K562 (cell line): ENCODE measurements at regions not wholly inside any gene's neighbourhood (a gene's known extent, or its start where the extent isn't known, plus 50 kb on each side); places are given as distances from the start of the nearest gene placed in this dataset.
"Not testable (repeated sequence)": the region's sequence is repeated elsewhere in the genome, so short reads cannot be mapped to it uniquely, and the experiment has no call there.

Experiments
- ATAC-seq: fragments of 200-7000 bp; cut with Tn5 transposase; 3 replicates; pipeline ENCODE4 v1.9.1; 2020; ENCODE audit warnings: moderate library complexity
- BruUV-seq: library from RNA; stranded (reverse); fragments of 400-500 nt; replicated peaks from 2 replicates; lab custom pipeline; 2021; lab: Mats Ljungman, UMichigan
- CTCF ChIA-PET: fragments of 300-600 bp; formaldehyde crosslinking; extraction: SDS; loops from one replicate; lab custom pipeline; 2021; ENCODE audit warnings: low intra/inter-chr PET ratio; lab: Yijun Ruan, JAX
- POLR2A ChIA-PET: fragments of 300-600, 350-650 bp; sonication (Branson Sonifier 250); formaldehyde crosslinking; extraction: SDS; loops from one replicate; lab custom pipeline; 2021; ENCODE audit warnings: antibody characterized with exemption, inconsistent platforms; lab: Yijun Ruan, JAX
- DNase-seq, 4 experiments: peaks; one replicate each; pipeline versions ENCODE4 v3.0.0 to v3.0.0-alpha.2; 2011 to 2018; ENCODE audit warnings: low spot score in 3 of 4, mixed read lengths in 3 of 4; ENCODE audit errors: extremely low read depth in 1 of 4
- FAIRE-seq: peaks from 2 replicates; lab custom pipeline; 2011; peaks lifted over from hg19 to GRCh38; lab: Jason Lieb, UNC
- H2AFZ ChIP-seq: 2 replicates; pipeline ENCODE4 v1.6.0; 2011; ENCODE audit warnings: low read depth, low read length, control low read depth, inconsistent platforms
- H3K27ac ChIP-seq: fragments of 200-600 bp; 3 replicates; pipeline ENCODE4 v1.8.0; 2011; ENCODE audit warnings: low read depth, mild to moderate bottlenecking, control low read depth, inconsistent platforms, low read length, moderate library complexity, mixed read lengths; ENCODE audit errors: extremely low read depth
- H3K27me3 ChIP-seq, 2 experiments: fragments of 300-600 bp in 1 of 2; 2 replicates in 1 of 2; 3 replicates in 1 of 2; pipeline versions ENCODE4 v1.6.0 to v1.8.0; 2011; ENCODE audit warnings: inconsistent platforms in 2 of 2, low read length in 2 of 2, mild to moderate bottlenecking in 1 of 2, mixed read lengths in 1 of 2, moderate library complexity in 1 of 2; ENCODE audit not compliant: control insufficient read depth in 2 of 2, insufficient read depth in 2 of 2
- H3K36me3 ChIP-seq: fragments of 300-600 bp; 3 replicates; pipeline ENCODE4 v1.8.0; 2011; ENCODE audit warnings: mild to moderate bottlenecking, low read length, inconsistent platforms; ENCODE audit not compliant: control insufficient read depth, insufficient read depth
- H3K4me1 ChIP-seq, 2 experiments: fragments of 200-600 bp in 1 of 2; replicated peaks in 1 of 2; 2 replicates in 1 of 2; 3 replicates in 1 of 2; pipeline versions ENCODE4 v1.5.1 to v1.8.0; 2011; ENCODE audit warnings: inconsistent platforms in 2 of 2, low read length in 2 of 2, mild to moderate bottlenecking in 1 of 2, mixed read lengths in 1 of 2, moderate library complexity in 1 of 2; ENCODE audit not compliant: control insufficient read depth in 2 of 2, insufficient read depth in 2 of 2
- H3K4me2 ChIP-seq: 2 replicates; pipeline ENCODE4 v1.6.1; 2011; ENCODE audit warnings: low read length, control low read depth, inconsistent platforms, mixed read lengths; ENCODE audit not compliant: insufficient read depth
- H3K4me3 ChIP-seq: fragments of 200-600 bp; sonication (generic), shearing (Covaris generic); 2 replicates; pipeline ENCODE4 v1.5.1; 2016; ENCODE audit warnings: control low read depth, inconsistent platforms
- H3K79me2 ChIP-seq: fragments of 200-600 bp; 3 replicates; pipeline ENCODE4 v1.8.0; 2011; ENCODE audit warnings: low read length, inconsistent platforms; ENCODE audit not compliant: control insufficient read depth, insufficient read depth
- H3K9ac ChIP-seq, 2 experiments: 2 replicates each; pipeline versions ENCODE4 v1.6.0 to v1.6.1; 2011; ENCODE audit warnings: low read depth in 2 of 2, low read length in 2 of 2, control low read depth in 1 of 2, inconsistent platforms in 1 of 2, mild to moderate bottlenecking in 1 of 2, mixed read lengths in 1 of 2; ENCODE audit not compliant: insufficient read depth in 1 of 2
- H3K9me1 ChIP-seq: one replicate; pipeline ENCODE4 v1.6.0; 2011; ENCODE audit warnings: inconsistent platforms, mild to moderate bottlenecking, low read length, moderate library complexity; ENCODE audit not compliant: control insufficient read depth, insufficient read depth
- H3K9me3 ChIP-seq: replicated peaks from 2 replicates; pipeline ENCODE4 v1.5.1; 2011; ENCODE audit warnings: low read depth, low read length, inconsistent platforms; ENCODE audit not compliant: control insufficient read depth, insufficient read depth
- H4K20me1 ChIP-seq: replicated peaks from 2 replicates; pipeline ENCODE4 v1.6.1; 2011; ENCODE audit warnings: low read length, inconsistent platforms, mixed read lengths; ENCODE audit not compliant: control insufficient read depth, insufficient read depth
- ASH1L ChIP-seq: fragments of 450-650 bp; IDR thresholded peaks from 2 replicates; pipeline ENCODE4 v1.6.1; 2018; ENCODE audit warnings: borderline replicate concordance, mild to moderate bottlenecking, low read depth; ENCODE audit not compliant: partially characterized antibody
- FOS ChIP-seq: IDR thresholded peaks from 3 replicates; pipeline ENCODE4 v1.6.1; 2011; ENCODE audit not compliant: insufficient read length; ENCODE audit errors: extremely low read depth
- NFYB ChIP-seq: IDR thresholded peaks from 2 replicates; pipeline ENCODE4 v1.6.1; 2011; ENCODE audit warnings: mild to moderate bottlenecking, moderate library complexity; ENCODE audit not compliant: insufficient read length; ENCODE audit errors: extremely low read depth
- PRMT5 ChIP-seq: sonication (generic); formaldehyde crosslinking; IDR thresholded peaks from 2 replicates; pipeline ENCODE4 v1.5.0; 2020; ENCODE audit warnings: missing genetic modification reagents
- ZNF778 ChIP-seq: fragments of 450-650 bp; formaldehyde crosslinking; IDR thresholded peaks from 2 replicates; pipeline ENCODE4 v1.4.0; 2020; ENCODE audit warnings: mild to moderate bottlenecking, moderate library complexity
- WGBS: fragments of 100-300 bp; shearing (Covaris generic); methylation state at CpG from one replicate; pipeline ENCODE4 v1.1.6; 2016; ENCODE audit warnings: low coverage, mixed read lengths; ENCODE audit not compliant: insufficient coverage; ENCODE audit errors: missing lambda C conversion rate; 5-methylcytosine and 5-hydroxymethylcytosine counted together
- in situ Hi-C: fragments of 300-500 bp; cut with MboI; formaldehyde crosslinking; loops from 4 replicates; pipeline ENCODE4 v1.15.0; 2018; ENCODE audit warnings: inconsistent platforms, mixed read lengths
- intact Hi-C: fragments of 100-400 bp; cut with micrococcal nuclease; formaldehyde crosslinking; loops from 2 replicates; pipeline ENCODE4 v1.14.2; 2022
- TF ChIP-seq, protein P1 (sequence below): fragments of 250-450 bp; sonication (Bioruptor Pico); IDR thresholded peaks from 2 replicates; pipeline ENCODE4 v1.4.0; 2020; ENCODE audit warnings: mild to moderate bottlenecking, moderate library complexity
- TF ChIP-seq, protein P2 (sequence below): fragments of 450-650 bp; IDR thresholded peaks from 2 replicates; pipeline ENCODE4 v1.6.1; 2016

DNA sequence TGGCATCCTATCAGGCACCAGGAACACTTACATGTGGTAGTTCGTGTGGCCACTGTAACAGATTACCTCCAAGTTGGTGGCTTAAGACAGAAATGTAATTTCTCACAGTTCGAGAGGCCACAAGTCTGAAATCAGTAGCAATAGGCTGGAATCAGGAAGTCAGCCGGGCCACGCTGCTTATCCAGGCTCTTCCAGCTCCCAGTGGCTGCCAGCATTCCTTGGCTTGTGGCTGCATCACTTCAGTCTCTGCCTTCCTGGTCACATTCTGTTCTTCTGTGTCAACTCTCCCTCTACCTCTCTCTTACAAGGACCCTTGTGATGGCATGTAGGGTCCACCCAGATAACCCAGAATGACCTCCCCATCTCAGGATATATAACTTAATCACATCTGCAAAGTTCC, 78.7 kb upstream of the MSX2 start (continued):
- TF ChIP-seq PRMT5 (CRISPR knock-in tag) = no peak
- no peak for TF ChIP-seq ZNF778
- TF ChIP-seq, protein P1, sequence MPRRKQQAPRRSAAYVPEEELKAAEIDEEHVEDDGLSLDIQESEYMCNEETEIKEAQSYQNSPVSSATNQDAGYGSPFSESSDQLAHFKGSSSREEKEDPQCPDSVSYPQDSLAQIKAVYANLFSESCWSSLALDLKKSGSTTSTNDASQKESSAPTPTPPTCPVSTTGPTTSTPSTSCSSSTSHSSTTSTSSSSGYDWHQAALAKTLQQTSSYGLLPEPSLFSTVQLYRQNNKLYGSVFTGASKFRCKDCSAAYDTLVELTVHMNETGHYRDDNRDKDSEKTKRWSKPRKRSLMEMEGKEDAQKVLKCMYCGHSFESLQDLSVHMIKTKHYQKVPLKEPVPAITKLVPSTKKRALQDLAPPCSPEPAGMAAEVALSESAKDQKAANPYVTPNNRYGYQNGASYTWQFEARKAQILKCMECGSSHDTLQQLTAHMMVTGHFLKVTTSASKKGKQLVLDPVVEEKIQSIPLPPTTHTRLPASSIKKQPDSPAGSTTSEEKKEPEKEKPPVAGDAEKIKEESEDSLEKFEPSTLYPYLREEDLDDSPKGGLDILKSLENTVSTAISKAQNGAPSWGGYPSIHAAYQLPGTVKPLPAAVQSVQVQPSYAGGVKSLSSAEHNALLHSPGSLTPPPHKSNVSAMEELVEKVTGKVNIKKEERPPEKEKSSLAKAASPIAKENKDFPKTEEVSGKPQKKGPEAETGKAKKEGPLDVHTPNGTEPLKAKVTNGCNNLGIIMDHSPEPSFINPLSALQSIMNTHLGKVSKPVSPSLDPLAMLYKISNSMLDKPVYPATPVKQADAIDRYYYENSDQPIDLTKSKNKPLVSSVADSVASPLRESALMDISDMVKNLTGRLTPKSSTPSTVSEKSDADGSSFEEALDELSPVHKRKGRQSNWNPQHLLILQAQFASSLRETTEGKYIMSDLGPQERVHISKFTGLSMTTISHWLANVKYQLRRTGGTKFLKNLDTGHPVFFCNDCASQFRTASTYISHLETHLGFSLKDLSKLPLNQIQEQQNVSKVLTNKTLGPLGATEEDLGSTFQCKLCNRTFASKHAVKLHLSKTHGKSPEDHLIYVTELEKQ (CRISPR knock-in tag) = no peak
- TF ChIP-seq, protein P2, sequence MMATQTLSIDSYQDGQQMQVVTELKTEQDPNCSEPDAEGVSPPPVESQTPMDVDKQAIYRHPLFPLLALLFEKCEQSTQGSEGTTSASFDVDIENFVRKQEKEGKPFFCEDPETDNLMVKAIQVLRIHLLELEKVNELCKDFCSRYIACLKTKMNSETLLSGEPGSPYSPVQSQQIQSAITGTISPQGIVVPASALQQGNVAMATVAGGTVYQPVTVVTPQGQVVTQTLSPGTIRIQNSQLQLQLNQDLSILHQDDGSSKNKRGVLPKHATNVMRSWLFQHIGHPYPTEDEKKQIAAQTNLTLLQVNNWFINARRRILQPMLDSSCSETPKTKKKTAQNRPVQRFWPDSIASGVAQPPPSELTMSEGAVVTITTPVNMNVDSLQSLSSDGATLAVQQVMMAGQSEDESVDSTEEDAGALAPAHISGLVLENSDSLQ = no peak

DNA sequence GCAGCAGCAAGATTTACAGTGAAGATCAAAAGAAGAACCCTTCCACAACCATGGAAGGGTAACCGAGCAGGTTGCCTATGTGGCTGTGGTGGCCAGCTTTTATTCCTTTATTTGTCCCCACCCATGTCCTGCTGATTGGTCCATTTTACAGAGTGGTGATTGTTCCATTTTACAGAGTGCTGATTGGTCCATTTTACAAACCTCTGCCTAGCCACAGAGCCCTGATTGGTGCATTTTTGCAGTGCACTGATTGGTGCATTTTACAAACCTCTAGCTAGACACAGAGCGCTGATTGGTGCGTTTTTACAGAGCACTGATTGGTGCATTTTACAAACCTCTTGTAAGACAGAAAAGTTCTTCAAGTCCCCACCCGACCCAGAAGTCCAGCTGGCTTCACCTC, 75.8 kb upstream of the MSX2 start:
- WGBS = 4% methylated on average over 4 of the region's 4 CpGs
- ATAC-seq, FAIRE-seq, H3K27ac ChIP-seq, H3K9me3 ChIP-seq, H4K20me1 ChIP-seq, H3K27me3 ChIP-seq, H2AFZ ChIP-seq, in situ Hi-C loops, H3K79me2 ChIP-seq, POLR2A ChIA-PET, H3K4me2 ChIP-seq, H3K36me3 ChIP-seq, H3K9me1 ChIP-seq, BruUV-seq, intact Hi-C loops, H3K9ac ChIP-seq, H3K4me3 ChIP-seq, H3K4me1 ChIP-seq, DNase-seq: not testable (repeated sequence)
- CTCF ChIA-PET = interaction anchor here (0.7 kb wide), 1 partner anchor 104 kb away, joined by 4 read pairs; no protein-coding TSS in a partner anchor
- TF ChIP-seq ASH1L (peak; percentile 39), NFYB (peak; percentile 68), FOS (peak; percentile 33)
